GM12892 (cell line): ENCODE measurements at regions not wholly inside any gene's neighbourhood (a gene's known extent, or its start where the extent isn't known, plus 50 kb on each side); places are given as distances from the start of the nearest gene placed in this dataset.

Experiments
- POLR2A ChIP-seq: IDR thresholded peaks from 2 replicates; pipeline ENCODE4 v1.6.1; 2011; ENCODE audit warnings: low read depth, low read length, control low read depth
- POLR2AphosphoS5 ChIP-seq: IDR thresholded peaks from 2 replicates; pipeline ENCODE4 v1.6.1; 2011; ENCODE audit warnings: low read depth, low read length, control low read depth
- TAF1 ChIP-seq: IDR thresholded peaks from 2 replicates; pipeline ENCODE4 v1.6.1; 2011; ENCODE audit warnings: low read depth, mild to moderate bottlenecking, control low read depth, low read length, borderline replicate concordance

DNA sequence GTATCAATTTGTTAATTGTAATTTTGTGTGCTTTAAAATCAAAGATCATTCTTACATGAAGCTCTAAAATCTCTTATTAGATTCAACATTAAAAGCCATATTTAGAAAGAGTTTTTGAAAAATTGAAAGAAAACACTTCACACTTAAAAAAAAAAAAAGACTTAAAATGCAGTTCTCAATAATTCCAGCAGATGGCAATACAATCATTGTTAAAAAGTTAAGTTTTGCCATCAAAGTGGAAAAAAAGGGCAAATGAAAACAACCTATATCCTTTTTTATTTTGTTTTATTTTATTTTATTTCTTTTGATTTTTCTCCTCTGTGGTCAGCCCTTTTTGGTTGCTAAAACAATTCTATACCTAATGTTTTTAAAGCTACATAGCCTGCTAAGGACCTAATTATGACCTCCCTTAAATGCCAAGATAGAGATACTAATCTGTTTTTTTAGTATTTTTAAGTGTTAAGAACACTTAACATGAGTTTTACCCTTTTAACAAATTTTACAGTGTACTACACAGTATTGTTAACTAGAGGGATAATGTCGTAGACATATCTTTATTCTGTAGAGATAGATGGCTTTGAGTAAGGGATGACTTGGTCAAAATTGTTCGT, 154.2 kb upstream of the DAB2 start:
- no peak for TF ChIP-seq POLR2A
- TF ChIP-seq POLR2AphosphoS5 = no peak
- TF ChIP-seq TAF1 = no peak
